GM19463 (cell line): ENCODE measurements at regions not wholly inside any gene's neighbourhood (a gene's known extent, or its start where the extent isn't known, plus 50 kb on each side); places are given as distances from the start of the nearest gene placed in this dataset.

Experiments
- ATAC-seq: cut with Tn5 transposase; IDR thresholded peaks from one replicate; pipeline ENCODE4 v1.9.1; 2021; ENCODE audit warnings: mild to moderate bottlenecking, moderate library complexity; ENCODE audit not compliant: unreplicated experiment

DNA sequence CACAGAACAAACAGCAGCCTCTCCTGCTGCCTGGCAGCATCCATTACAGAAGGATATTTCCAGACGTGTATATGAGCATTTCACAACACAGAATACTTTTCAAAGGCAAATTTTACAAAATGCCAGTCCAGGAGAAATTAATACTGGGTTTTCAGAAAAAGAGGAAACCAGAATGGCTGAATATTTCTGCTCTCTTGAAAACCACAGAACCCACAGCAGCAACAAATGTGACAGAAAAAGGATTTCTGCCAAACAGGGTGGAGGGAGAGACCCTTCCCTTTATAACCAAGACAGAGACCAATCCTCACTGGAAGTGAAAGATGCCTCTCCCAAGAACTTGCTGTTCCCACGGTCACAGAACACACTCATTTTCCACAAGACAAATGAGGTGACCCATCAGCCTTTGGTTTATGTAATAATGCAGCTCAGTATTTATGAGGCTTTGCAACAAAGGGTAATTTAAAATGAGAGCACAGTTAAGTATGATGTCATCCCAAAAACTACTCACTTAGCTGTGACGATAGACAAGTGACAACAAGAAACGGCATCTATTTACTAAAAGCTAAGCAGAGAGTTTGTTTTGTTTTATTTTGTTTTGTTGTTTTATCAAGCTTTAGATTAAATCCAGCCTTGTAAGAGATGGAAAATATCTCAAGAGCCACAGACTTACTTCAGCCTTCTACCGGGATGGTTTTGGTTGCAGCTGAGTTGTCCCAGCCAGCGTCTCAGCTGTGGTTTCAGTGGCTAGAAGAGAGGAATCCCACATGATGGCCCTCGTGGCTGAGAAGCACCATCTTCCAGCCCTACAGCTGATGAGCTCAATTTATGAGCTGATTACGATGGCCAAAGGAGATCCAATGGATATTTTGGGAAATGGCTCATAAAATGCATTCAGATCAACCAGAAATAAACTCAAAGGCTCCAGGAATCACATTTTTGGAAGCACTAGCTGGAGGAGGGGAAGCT is 249.3 kb upstream of the AGAP1 start:
- ATAC-seq: no peak

DNA sequence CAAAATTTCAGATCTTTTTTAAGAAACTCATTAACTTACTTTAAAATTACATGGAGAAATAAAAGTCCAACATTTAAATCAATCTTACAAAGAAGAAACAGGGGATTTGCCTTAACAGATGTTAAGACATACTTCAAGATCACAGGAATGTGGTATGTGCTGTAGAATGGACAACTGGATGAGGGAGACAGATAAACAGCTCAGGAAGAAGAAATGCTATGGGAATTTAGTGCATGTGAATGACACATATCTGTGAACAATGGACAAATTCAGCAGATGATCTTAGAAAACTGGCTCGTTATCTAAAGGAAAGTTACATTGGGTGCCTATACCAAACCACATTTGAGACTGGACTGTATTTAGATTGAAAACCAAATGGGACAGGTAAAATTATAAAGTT is 246.8 kb upstream of the AGAP1 start:
- ATAC-seq: no peak

DNA sequence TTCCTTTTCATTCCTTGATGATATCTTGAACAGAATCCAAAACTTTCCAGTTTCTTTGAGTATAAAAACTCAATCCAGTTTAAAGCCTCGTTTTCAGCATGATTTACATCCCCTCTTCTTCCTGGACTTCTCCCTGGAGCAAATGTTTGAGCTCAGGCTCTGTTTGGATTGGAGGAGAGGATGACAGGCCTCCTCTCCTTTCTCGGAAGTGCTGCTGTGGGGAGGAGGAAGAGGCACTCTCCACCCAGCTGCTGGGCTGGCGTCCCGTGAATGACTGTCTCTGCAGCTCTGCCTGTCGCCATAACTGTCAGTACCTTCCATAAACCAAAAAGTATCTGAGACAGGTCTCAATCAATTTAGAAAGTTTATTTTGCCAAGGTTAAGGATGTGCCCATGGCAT is 238.2 kb upstream of the AGAP1 start:
- no peak for ATAC-seq

DNA sequence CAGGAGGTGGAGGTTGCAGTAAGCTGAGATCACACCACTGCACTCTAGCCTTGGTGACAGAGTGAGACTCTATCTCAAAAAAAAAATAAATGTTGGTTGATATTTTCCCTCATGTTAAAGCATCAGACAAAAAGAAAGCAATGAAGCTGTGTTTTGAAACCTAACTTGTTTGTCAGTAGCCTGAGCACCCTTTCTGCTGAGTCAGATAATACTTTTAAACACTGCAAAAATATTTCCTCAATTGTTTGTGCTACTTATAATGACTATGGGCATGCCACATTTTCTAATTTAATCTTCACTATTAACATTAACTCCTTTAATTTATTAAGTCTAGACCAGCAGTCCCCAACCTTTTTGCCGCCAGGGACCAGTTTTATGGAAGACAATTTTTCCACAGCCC is 236.3 kb upstream of the AGAP1 start:
- ATAC-seq: no peak

DNA sequence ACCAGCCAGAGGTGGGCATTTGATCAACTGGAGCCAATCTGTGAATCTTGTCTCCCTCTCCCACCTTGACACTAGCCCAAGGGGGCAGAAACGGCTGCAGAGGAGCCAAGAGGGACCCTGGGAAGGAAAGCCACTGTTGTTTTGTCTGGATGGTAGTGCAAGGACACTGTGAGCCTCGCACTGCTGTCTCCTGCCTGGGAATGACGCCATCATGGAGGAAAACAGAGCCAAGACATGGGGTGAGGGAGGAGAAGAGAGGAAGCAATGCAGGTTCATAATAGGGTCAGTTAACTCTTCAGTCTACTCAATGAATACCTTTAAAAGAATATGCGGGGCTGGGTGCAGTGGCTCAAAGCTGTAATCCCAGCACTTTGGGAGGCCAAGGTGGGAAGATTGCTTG is 231.1 kb upstream of the AGAP1 start:
- no peak for ATAC-seq

DNA sequence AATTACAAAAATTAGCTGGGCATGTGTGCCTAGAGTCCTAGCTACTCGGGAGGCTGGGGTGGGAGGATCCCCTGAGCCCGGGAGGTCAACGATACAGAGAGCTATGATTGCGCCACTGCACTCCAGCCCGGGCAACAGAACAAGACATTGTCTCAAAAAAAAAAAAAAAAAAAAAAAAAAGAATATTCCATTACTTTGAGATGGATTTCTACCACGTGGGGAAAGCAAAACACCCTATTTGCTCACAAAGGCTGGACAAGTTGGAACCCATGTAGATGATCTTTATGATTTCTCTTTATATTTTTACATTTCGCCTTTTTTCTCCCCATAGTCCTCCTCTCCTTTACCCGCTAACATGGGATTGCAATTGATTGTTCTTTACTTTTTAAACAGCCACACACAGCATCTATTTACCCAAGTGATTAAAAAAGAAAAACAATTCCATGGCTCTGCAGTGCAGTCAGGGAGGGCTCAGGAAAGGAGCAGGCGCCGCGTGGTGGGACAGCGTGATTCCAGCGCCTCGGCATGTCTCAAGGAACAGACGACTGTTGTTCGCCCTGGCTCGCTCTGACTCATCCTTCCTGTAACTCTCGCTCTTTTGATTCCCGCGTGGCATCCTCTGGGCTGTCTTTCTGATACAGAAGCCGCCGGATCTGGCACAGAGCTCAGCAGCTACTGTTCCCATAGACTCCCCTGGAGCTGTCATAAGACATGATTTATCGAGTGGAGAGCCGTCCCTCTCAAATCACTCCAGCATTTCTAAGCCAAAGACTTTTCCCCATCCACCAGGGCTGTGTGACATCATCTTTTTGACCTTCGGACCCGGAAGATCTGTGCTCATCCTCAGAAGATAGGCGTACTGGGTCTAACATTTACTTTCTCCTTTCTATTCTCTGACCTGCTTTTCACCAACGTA is 230.4 kb upstream of the AGAP1 start:
- no peak for ATAC-seq

DNA sequence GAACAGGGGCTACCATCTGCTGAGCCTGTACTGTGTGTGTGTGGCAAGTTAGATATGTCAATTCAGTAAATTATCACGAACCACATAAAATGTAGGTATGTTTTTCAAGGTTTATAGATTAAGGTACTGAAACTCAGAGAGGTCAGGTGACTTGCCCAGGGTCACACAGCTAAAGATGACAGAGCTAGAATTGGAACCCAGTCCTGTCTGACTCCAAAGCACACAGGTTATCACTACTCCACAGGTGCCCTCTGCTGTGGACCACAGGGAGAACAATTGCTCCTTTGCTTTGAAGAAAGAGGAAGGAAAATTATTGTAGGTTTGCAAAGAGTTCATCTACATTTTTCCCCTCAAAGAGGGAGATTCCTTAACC is 229.7 kb upstream of the AGAP1 start:
- no peak for ATAC-seq

DNA sequence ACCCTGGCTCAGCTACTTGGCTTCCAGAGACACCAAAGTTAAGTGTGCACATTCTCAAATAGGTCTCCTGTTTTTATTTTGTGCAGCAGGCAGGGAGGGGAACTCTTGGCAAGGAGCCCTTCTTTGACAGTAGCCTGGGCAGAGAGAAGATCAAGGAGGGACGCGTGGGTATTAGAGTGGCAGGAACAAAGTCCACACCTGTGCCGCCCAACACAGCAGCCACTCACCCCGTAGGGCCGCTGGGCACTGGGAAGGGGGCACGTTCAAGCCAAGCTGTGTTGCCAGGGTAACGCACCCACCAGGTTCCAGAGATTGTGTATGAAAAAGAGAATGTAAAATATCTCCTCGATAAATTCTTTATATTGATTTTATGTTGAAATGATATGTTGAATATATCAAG is 229.3 kb upstream of the AGAP1 start:
- ATAC-seq: no peak

DNA sequence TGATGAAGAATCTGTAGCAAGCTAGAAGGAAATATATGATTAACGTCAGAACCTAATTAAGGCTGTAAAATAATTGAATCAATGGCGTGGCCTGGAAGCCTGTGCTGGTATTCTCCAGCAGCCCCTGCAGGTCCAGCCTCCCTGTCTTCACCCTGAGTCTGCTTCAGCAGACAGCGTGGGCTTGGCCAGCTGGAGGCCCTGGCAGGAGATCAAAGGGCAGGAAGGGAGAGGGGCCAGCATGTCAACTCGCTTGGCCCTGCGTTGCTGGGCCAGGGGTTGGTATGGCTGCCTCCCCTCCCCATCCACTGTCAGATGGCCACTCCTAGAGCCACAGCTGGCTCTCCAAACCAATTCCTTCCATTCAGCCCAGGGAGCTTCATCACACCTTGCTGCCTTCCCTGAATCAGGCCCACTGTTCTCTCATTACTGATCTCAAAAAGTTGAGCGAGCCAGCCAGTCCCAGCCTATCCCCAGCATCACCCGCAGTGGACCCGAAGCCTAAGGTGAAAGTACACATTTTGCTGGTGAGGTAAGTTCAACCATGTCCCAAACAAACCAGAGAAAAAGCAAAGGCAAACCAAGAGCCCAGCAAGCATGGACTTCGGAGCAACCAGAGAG is 228.4 kb upstream of the AGAP1 start:
- ATAC-seq: no peak

DNA sequence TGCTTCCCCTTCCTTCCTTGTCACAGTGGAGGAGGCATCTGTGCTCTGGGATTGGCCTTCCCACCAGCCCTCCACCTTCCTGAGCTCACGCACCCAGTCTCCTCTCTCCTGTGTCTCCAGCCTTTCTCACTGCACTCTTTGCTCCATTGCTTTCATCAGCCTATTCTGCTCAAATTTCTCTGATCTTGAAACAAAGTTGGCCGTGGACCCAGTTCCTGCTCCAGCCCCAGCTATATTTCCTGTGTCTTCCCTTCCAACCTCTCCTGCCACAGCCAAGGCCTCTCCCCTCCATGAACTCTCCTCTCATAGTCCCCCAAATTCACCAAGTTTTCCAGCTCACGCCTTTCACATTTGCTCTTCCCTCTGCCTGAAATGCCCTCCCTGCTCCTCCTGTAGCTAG is 226.6 kb upstream of the AGAP1 start:
- ATAC-seq: no peak

DNA sequence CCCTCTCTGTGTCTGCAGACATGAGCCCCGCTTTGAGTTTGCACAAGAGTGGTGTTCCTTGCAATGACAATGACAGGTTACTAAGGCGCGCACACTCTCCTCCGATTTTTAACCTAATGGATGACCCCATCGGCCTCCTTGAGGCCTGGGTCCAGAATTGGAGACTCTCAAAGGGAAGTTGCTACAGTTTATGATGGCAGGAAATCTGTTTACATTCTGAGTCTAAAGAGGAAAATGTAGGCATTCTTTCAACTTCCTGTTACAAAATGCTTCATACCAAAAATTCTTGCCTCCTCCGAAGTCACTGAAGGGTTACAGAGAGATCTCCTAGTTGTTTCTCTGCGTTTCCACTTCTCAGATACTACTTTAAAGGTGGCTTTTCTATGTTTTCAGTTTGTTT is 225.3 kb upstream of the AGAP1 start:
- no peak for ATAC-seq

DNA sequence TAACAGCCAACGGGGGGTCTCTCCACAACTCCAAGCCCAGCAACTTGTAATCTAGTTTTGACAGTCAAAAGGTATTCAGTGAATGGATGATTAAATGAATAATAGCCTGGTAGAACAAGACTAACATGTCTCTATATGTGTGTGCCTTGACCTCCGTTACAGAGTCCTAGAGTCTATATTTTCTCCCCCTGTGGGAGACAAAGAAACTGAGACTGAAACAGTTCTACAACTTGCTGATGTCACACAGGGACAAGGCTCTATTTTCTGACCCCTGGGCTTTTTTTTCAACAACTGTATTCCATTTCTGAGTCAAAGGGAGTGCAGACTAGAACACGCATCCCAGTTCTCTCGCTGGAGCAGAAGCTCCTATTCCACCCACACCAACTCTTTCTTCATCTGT is 223.6 kb upstream of the AGAP1 start:
- ATAC-seq: no peak

DNA sequence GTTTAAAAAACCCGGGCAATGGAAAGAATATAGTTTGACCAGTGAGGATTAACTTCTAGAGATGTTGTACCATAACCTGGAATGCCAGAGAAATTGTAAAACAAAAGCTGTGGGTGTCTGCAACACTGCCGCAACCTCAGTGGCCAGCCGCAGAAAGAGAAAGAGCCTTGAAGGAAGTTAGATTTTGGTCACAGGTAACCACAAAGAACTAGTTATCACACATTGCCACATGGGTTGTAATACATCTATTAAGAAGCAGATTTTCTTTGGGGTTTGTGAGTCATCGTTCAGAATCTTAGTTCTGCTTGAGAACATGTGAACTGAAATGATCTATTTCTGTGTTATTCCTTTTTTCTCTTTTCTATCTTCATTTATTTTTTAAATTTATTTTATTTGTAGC is 222.9 kb upstream of the AGAP1 start:
- peak; percentile 93 for ATAC-seq

DNA sequence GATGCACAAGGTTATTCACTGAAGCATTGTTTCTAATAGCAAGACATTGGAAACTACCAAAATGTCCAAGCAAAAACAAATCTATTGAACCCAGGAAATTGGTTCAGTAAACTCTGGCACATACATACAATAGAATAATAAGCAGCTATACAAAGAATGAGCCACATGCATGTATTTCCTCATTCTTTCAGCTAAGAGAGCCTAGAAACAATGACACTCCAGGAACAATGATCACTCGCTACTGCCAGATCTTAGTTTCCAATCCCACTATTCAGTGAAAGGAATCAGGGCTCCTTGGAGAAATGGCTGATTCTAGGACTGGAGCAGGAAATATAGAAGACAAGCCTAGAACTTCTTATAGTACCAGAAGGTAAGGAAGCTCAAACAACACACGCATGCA is 221.9 kb upstream of the AGAP1 start:
- ATAC-seq: no peak

DNA sequence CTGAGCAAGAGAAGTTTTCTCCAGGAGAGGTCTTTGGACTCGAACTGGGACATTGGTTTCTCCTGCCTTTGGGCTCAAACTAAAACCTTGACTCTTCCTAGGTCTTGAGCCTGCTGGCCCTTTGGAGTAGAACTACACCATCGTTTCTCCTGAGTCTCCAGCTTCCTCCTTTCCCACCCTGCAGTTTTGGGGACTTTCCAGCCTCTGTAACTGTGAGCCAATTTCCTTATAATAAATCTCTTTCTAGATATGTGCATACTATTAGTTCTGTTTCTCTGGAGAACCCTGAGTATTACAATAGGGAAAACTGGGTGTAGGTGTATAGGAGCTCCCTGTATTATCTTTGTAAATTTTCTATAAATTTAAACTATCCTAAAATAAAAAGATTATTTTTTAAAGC is 219.8 kb upstream of the AGAP1 start:
- ATAC-seq: no peak

DNA sequence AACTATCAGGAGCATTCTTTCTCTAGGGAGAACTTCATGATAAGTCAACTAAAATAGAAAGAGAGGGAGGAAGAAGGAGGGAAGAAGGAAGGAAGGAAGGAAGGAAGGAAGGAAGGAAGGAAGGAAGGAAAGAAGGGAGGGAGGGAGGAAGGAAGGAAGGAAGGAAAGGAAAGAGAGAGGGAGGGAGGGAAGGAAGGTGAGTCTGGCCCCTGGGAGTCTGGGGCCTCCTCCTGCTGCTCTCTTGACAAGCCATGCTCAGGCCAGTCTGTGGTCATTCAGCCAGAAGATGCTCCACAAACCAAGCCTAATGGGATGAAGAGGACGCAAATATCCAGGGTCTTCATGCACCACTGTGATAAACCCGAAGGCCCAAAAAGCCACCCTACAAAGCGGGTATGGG is 216.4 kb upstream of the AGAP1 start:
- ATAC-seq: no peak

DNA sequence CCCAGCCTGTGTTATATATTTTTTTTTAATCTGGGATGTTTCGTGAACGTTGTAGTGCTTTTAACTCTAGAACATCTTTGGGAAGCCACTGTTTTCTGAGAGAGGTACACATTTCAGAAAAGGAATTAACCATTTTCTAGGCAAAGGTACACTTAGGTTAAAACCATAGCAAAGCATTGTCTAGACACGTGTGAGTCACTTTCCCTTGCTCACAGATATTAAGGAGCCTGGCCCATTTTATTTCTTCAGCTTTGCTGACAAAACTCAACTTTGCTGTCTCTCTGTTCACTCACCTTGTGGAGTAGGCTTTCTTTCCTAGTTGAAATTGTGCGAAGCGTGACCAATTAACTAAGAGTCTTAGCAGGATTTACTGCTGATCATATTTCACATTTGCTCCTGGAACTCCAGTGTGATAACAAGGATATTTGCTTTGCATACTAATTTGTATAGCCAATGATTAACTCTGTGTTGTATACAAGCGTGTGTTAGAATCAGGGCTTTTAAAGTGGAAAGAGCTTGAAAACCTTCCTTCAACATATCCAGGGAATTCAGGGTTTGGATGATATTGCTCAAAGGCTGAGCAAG is 215.0 kb upstream of the AGAP1 start:
- no peak for ATAC-seq

DNA sequence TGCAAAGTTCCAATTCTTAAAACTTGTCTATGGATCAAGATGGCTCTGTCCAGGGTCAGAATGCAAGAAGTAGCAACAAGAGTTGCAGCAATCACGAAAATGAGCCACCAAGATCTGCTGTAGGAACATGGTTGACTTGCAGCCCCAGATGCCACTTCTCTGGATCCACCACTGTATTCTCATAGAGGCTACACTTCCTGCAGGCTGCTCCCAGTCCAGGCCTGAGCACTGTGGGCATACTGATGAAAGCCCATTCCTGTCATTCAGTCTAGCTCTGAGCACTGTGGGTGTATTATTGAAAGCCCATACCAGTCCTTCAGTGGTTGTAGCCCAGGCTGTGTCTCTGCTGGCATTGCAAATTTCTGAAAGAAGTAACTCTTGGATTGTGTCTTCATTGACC is 213.9 kb upstream of the AGAP1 start:
- ATAC-seq: no peak

DNA sequence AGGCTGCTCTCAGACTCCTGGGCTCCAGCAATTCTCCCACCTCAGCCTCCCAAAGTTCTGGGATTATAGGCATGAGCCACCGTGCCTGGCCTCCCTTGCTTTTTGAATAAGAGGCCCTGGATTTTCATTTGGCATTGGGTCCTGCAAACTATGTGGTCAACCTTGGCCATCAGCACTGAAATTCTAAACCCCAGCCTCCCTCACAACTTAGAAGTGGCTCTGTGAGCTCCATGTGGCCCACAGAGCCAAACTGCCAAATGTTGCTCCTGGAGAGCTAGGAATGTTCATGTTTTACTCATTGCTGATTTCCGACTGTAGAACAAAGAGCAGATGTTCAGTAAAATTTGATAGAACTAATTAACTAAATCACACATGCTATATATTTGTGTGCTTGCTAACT is 210.6 kb upstream of the AGAP1 start:
- ATAC-seq: no peak

DNA sequence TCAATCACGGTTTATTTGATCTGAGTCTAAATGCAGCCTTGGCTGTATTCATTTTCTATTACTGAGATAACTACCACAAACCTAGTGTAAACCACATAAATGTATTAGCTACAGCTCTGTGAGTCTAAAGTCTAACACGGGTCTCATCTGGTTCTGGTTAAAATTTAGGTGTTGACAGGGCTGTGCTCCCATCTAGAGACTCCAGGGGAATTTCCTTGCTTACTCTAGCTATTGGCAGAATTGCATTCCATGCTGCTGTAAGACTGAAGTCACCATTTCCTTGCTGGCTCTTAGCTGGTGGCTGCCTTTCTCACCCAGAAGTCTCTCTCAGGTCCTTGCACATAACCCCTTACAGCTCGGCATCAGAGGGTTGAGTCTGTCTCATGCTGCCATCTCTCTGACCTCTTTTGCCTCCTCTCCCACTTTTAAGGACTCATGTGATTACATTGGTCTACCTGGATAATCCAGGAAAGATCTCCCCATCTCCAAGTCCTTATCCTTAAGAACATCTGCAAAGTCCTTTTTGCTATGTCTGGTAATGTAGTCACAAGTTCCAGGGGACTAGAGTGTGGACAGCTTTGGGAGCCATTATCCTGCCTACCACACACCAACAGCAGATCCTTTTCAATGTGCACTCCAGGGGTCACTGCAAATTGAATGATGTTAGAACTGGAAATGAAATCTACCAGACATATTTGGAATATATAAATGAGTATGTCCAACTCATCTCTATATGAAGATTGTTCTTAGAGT is 207.0 kb upstream of the AGAP1 start:
- ATAC-seq: no peak

DNA sequence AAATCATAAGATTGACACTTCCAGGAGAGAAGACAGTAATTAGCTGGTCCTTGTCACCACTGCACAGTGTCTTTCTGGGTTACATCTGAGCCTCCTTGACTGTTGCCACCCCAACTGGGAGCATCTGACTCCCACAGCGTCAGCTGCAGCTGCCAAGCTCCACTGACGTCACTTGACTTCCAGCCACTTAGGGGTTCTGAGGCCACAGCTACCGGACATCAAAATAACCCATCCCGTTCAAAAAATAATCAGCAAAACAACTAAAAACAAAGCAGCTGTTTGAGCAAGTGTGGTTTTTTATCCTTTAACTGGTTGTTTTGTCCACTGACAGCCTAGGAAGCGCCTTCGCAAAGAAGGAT is 206.5 kb upstream of the AGAP1 start:
- ATAC-seq: no peak
